Duodenal mucosa (tissue), 2 donors: ENCODE measurements at regions not wholly inside any gene's neighbourhood (a gene's known extent, or its start where the extent isn't known, plus 50 kb on each side); places are given as distances from the start of the nearest gene placed in this dataset.
"Not testable (repeated sequence)": the region's sequence is repeated elsewhere in the genome, so short reads cannot be mapped to it uniquely, and the experiment has no call there.

Source experiments
- H3K27ac ChIP-seq: one replicate; pipeline ENCODE4 v1.7.0; 2013; ENCODE audit warnings: low read depth, low read length
- H3K27me3 ChIP-seq, 2 donors: one replicate each; pipeline ENCODE4 v1.7.0; 2013; ENCODE audit warnings: low read length in 2 of 2, control low read depth in 1 of 2; ENCODE audit not compliant: insufficient read depth in 2 of 2, control insufficient read depth in 1 of 2
- H3K36me3 ChIP-seq, 2 donors: one replicate each; pipeline ENCODE4 v1.7.0; 2013; ENCODE audit warnings: low read length in 2 of 2, control low read depth in 1 of 2; ENCODE audit not compliant: insufficient read depth in 2 of 2, control insufficient read depth in 1 of 2
- H3K4me1 ChIP-seq, 2 donors: one replicate each; pipeline ENCODE4 v1.7.0; 2013; ENCODE audit warnings: low read length in 2 of 2, control low read depth in 1 of 2; ENCODE audit not compliant: insufficient read depth in 2 of 2, control insufficient read depth in 1 of 2
- H3K4me3 ChIP-seq, 2 donors: one replicate each; pipeline ENCODE4 v1.7.0; 2013; ENCODE audit warnings: low read length in 2 of 2, low read depth in 1 of 2
- H3K9ac ChIP-seq, 2 donors: one replicate each; pipeline ENCODE4 v1.7.0; 2013; ENCODE audit warnings: low read length in 2 of 2, low read depth in 1 of 2
- H3K9me3 ChIP-seq, 2 donors: one replicate each; pipeline ENCODE4 v1.7.0; 2013; ENCODE audit warnings: low read length in 2 of 2, control low read depth in 1 of 2; ENCODE audit not compliant: control insufficient read depth in 1 of 2

DNA sequence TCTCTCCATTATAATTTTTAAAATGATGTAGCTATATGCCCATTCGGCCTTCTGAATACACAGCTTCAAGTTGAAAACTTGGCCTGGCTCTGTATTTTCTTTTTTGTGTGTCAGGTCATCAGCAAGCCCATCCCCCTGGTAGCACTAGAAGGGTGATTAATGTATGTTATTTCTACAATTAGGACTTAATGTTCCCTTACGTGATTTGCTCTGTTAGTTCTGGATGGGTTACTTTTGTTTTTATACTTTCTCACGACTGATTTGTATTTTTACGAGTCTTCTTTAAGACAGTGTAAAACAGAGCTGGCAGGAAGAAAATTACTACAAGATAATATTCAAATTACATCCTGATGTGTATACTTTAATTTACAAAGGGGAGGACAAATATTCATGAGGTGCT lies 88.4 kb upstream of the RGPD4 start:
- Histone ChIP-seq H3K4me1 (no peaks in the 10 kb centered on the region), H3K4me3 (no peak overlapping the region), H3K36me3 (no peaks in the 10 kb centered on the region), H3K9ac (no peak overlapping the region), H3K27me3 (no peaks in the 10 kb centered on the region), H3K9me3 (no peaks in the 10 kb centered on the region), H3K27ac (no peak overlapping the region)

DNA sequence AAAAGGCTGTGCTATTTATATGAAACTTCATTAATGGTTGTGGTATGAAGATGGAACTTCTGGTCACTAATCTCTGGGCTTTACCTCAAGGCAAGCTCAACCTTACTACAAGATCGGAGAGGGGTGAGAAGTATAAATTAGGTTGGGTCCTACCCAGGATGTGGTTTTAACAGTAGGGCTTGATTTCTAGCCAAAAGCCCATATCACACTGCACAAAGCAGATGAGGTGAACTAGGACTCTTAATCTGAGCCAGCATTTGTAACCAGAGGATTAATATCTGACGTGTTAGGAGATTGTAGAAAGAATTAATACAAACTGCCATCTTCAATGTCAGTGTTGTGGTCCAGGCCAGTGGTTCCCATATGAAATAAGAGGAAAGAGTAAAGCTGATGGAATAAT lies 86.4 kb upstream of the RGPD4 start:
- H3K4me3 ChIP-seq: no peak overlapping the region
- H3K9me3 ChIP-seq: no peaks in the 10 kb centered on the region
- no peak overlapping the region for H3K9ac ChIP-seq
- H3K27ac ChIP-seq: no peak overlapping the region
- H3K4me1 ChIP-seq: no peaks in the 10 kb centered on the region
- H3K27me3 ChIP-seq: no peaks in the 10 kb centered on the region
- no peaks in the 10 kb centered on the region for H3K36me3 ChIP-seq

DNA sequence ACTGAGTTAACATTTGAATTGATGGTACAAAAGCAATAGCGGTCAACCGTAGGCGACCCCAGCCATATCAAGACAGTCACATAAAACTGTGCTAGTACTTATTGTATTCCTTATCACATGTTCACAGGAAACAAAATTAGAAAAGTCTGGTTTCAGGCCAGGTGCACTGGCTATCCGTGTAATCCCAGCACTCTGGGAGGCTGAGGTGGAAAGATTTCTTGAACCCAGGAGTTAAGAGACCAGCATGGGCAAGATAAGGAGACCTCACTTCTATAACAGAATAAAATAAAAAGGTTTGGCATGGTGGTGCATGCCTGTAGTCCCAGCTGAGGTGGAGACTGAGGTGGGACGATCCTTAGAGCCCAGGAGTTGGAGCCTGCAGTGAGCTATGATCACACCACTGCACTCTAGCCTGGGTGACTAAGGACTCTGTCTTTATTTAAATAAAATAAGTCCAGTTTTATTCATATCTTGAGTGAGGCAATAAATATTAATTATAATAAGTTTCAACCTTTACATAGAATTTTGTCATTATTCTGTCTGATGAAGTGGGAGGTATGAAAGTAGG lies 84.1 kb upstream of the RGPD4 start:
- Histone ChIP-seq H3K4me3 (no peak overlapping the region), H3K36me3 (no peaks in the 10 kb centered on the region), H3K4me1 (no peaks in the 10 kb centered on the region), H3K27ac (no peak overlapping the region), H3K9me3 (no peaks in the 10 kb centered on the region), H3K9ac (no peak overlapping the region), H3K27me3 (no peaks in the 10 kb centered on the region)

GRCh38 chr2:107743274-107743673 lies 83.4 kb upstream of the RGPD4 start:
- H3K9me3 ChIP-seq: no peaks in the 10 kb centered on the region
- no peak overlapping the region for H3K27ac ChIP-seq
- H3K36me3 ChIP-seq: no peaks in the 10 kb centered on the region
- no peaks in the 10 kb centered on the region for H3K27me3 ChIP-seq
- H3K4me3 ChIP-seq: no peak overlapping the region
- H3K4me1 ChIP-seq: no peaks in the 10 kb centered on the region
- H3K9ac ChIP-seq: no peak overlapping the region

DNA sequence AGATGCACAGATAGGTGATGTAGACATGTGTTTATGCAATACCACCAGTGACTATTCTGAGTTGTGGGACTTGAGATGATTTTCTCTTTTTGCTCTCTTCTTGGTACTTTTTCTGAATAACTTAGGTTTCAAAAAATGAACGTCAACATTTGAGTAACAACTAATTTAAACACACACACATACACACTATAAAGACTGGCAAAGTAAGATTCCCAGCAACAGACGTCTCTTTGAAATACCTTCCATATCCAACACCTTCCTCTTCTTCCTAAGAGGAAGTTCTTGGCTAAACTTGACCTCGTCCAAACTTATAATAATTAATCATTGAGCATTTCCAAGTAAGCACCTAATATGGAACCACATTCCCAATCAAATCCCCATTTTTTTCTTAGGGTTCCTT lies 81.6 kb upstream of the RGPD4 start:
- Histone ChIP-seq H3K27ac (no peak overlapping the region), H3K27me3 (no peaks in the 10 kb centered on the region), H3K36me3 (no peaks in the 10 kb centered on the region), H3K9me3 (no peaks in the 10 kb centered on the region), H3K9ac (no peak overlapping the region), H3K4me3 (no peak overlapping the region), H3K4me1 (no peaks in the 10 kb centered on the region)

- not testable (repeated sequence) for H3K4me1 ChIP-seq, H3K36me3 ChIP-seq, H3K9me3 ChIP-seq
Measured at GRCh38 chr2:107746552-107747198, 80.0 kb upstream of the RGPD4 start.

DNA sequence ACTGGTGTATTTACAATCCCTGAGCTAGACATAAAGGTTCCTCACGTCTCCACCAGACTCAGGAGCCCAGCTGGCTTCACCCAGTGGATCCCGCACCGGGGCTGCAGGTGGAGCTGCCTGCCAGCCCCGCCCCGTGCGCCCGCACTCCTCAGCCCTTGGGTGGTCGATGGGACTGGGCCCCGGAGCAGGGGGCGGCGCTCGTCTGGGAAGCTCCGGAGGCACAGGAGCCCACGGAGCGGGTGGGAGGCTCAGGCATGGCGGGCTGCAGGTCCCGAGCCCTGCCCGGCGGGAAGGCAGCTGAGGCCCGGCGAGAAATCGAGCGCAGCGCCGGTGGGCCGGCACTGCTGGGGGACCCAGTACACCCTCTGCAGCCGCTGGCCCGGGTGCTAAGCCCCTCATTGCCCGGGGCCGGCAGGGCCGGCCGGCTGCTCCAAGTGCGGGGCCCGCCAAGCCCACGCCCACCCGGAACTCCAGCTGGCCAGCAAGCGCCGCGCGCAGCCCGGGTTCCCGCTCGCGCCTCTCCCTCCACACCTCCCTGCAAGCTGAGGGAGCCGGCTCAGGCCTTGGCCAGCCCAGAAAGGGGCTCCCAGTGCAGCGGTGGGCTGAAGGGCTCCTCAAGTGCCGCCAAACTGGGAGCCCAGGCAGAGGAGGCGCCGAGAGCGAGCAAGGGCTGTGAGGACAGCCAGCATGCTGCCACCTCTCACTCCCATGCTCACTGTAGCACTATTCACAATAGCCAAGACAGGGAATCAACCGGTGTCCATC lies 79.3 kb upstream of the RGPD4 start:
- not testable (repeated sequence) for H3K9ac ChIP-seq, H3K4me1 ChIP-seq, H3K9me3 ChIP-seq, H3K27me3 ChIP-seq, H3K4me3 ChIP-seq, H3K36me3 ChIP-seq, H3K27ac ChIP-seq

More at GRCh38 chr2:107746552-107747198, 80.0 kb upstream of the RGPD4 start:
- not testable (repeated sequence) for H3K9ac ChIP-seq, H3K27ac ChIP-seq, H3K27me3 ChIP-seq, H3K4me3 ChIP-seq

DNA sequence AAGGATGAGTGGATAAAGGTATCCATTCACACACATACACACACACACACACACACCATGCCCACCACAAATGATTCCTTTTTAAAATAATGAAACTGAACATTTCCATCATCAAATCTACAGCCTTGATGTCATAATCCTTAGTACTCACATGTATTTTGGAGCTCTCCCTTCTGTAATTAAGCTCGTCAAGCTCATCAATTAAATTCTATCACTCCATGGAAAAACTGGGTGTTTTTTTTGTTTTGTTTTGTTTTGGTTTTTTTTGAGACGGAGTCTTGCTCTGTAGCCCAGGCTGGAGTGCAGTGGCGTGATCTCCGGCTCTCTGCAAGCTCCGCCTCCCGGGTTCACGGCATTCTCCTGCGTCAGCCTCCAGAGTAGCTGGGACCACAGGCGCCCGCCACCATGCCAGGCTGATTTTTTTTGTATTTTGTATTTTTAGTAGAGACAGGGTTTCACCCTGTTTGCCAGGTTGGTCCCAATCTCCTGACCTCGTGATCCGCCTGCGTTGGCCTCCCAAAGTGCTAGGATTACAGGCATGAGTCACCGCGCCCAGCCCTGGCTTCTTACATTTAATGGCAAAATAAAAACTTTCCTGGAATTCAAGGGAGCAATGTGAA lies 78.6 kb upstream of the RGPD4 start:
- no peaks in the 10 kb centered on the region for H3K9me3 ChIP-seq
- no peaks in the 10 kb centered on the region for H3K4me1 ChIP-seq
- no peaks in the 10 kb centered on the region for H3K27me3 ChIP-seq
- no peak overlapping the region for H3K9ac ChIP-seq
- H3K4me3 ChIP-seq: no peak overlapping the region
- no peak overlapping the region for H3K27ac ChIP-seq
- H3K36me3 ChIP-seq: no peaks in the 10 kb centered on the region

DNA sequence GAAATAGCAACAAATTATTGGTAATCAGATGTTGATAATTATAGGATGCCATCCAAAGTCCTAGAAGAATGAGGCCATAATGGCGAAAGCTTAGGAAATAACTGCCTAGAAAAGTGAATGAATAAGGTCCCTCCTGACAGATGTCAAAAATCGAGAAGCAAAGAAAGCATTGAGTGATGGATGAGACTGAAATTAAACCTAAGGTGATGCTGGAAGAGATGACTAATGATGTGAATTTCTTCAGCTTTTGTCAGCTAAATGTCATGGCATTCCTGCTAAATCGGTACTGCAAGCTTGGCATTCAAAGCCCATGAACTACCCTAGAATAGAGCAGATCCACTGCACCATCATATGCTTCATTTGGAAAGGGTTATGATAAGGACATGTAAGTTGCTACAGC lies 74.8 kb upstream of the RGPD4 start:
- H3K36me3 ChIP-seq: no peaks in the 10 kb centered on the region

GRCh38 chr2:107753806-107754205 lies 72.9 kb upstream of the RGPD4 start:
- H3K9ac ChIP-seq, H3K9me3 ChIP-seq, H3K4me1 ChIP-seq, H3K4me3 ChIP-seq, H3K36me3 ChIP-seq, H3K27ac ChIP-seq, H3K27me3 ChIP-seq: not testable (repeated sequence)

More for the DNA sequence above, 74.8 kb upstream of the RGPD4 start:
- Histone ChIP-seq H3K27ac (no peak overlapping the region), H3K4me1 (no peaks in the 10 kb centered on the region), H3K9ac (no peak overlapping the region), H3K4me3 (no peak overlapping the region), H3K9me3 (no peaks in the 10 kb centered on the region), H3K27me3 (no peaks in the 10 kb centered on the region)
